CD4-positive, CD25-positive, alpha-beta regulatory T cell (primary cell): ENCODE measurements at regions not wholly inside any gene's neighbourhood (a gene's known extent, or its start where the extent isn't known, plus 50 kb on each side); places are given as distances from the start of the nearest gene placed in this dataset.

Source experiments
- ATAC-seq, 2 donors: fragments of 150-1000 bp; cut with Tn5 transposase; one replicate each; pipeline ENCODE4 v1.10.0; 2021; ENCODE audit warnings: low read depth in 2 of 2, moderate number of reproducible peaks in 2 of 2, moderate library complexity in 1 of 2
- DNase-seq, 3 donors: peaks; one replicate each; pipeline versions ENCODE4 v3.0.0 to v3.0.0-alpha.2; 2012 to 2022; ENCODE audit warnings: mixed read lengths in 1 of 3
- H3K27ac ChIP-seq: one replicate; pipeline ENCODE4 v1.7.0; 2013; ENCODE audit warnings: mild to moderate bottlenecking, low read length; ENCODE audit not compliant: insufficient read depth, poor library complexity, severe bottlenecking
- H3K27me3 ChIP-seq: one replicate; pipeline ENCODE4 v1.7.0; 2013; ENCODE audit warnings: low read length; ENCODE audit not compliant: control insufficient read depth, insufficient read depth
- H3K36me3 ChIP-seq: one replicate; pipeline ENCODE4 v1.7.0; 2013; ENCODE audit warnings: mild to moderate bottlenecking, low read length, moderate library complexity; ENCODE audit not compliant: control insufficient read depth, insufficient read depth
- H3K4me1 ChIP-seq: 2 replicates; pipeline ENCODE4 v1.7.0; 2013; ENCODE audit warnings: mild to moderate bottlenecking, low read length; ENCODE audit not compliant: insufficient read depth, control insufficient read depth, poor library complexity, severe bottlenecking
- H3K4me3 ChIP-seq: one replicate; pipeline ENCODE4 v1.7.0; 2013; ENCODE audit warnings: low read depth, mild to moderate bottlenecking, low read length, moderate library complexity
- H3K9me3 ChIP-seq, 2 experiments: 1 replicate in 1 of 2; 2 replicates in 1 of 2; pipeline ENCODE4 v1.7.0; 2013; ENCODE audit warnings: low read length in 2 of 2, mild to moderate bottlenecking in 1 of 2, moderate library complexity in 1 of 2; ENCODE audit not compliant: control insufficient read depth in 2 of 2
- H3K27ac Mint-ChIP-seq, 3 donors: one replicate each; pipeline ENCODE4 v1.8.0; 2020 to 2022; ENCODE audit warnings: mild to moderate bottlenecking in 3 of 3, mixed read lengths in 3 of 3, moderate library complexity in 2 of 3
- H3K27me3 Mint-ChIP-seq: one replicate; pipeline ENCODE4 v1.8.0; 2022; ENCODE audit warnings: mild to moderate bottlenecking, mixed read lengths
- H3K36me3 Mint-ChIP-seq: one replicate; pipeline ENCODE4 v1.8.0; 2020; ENCODE audit warnings: mixed read lengths
- H3K4me1 Mint-ChIP-seq, 4 donors: one replicate each; pipeline ENCODE4 v1.8.0; 2020 to 2022; ENCODE audit warnings: mixed read lengths in 4 of 4, mild to moderate bottlenecking in 1 of 4
- H3K4me3 Mint-ChIP-seq, 4 donors: one replicate each; pipeline ENCODE4 v1.8.0; 2020 to 2022; ENCODE audit warnings: mild to moderate bottlenecking in 4 of 4, mixed read lengths in 4 of 4, moderate library complexity in 3 of 4
- H3K9me3 Mint-ChIP-seq, 7 donors: one replicate each; pipeline ENCODE4 v1.8.0; 2020 to 2022; ENCODE audit warnings: mixed read lengths in 7 of 7, mild to moderate bottlenecking in 3 of 7, moderate library complexity in 2 of 7

DNA sequence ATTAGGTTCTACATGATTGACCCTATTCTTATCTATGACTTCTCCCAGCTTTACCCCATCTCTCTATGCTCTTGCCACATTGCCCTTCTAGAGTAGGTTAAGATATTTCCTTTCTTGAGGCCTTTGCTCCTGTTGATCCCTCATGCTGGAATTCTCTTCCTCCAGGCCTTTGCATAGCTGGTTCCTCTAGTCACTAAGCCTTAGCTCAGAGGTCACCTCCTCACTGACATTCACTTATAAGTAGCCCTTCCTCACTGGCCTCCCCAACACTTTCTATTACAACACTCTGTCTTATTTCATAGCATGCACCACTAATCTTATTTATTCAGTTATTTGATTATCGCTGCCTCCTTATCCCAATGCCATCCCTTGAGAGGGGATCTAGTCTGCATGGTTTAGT, 228.4 kb upstream of the COL8A1 start:
- no peaks in the 10 kb centered on the region for H3K27me3 ChIP-seq
- H3K27ac Mint-ChIP-seq, result no peak overlapping the region
- no peak overlapping the region for H3K27ac ChIP-seq
- no peaks in the 10 kb centered on the region for H3K9me3 ChIP-seq
- no peaks in the 10 kb centered on the region for H3K36me3 ChIP-seq
- no peak for ATAC-seq
- no peaks in the 10 kb centered on the region for H3K4me1 ChIP-seq
- H3K4me3 ChIP-seq, result no peak overlapping the region
- no peaks in the 10 kb centered on the region for H3K4me1 Mint-ChIP-seq
- peaks cover 0 to 12% (median 3%) of the 10 kb centered on the region in 7 donors for H3K9me3 Mint-ChIP-seq
- peaks cover 4% of the 10 kb centered on the region for H3K36me3 Mint-ChIP-seq
- H3K4me3 Mint-ChIP-seq, result no peak overlapping the region
- no peaks in the 10 kb centered on the region for H3K27me3 Mint-ChIP-seq
- no peak for DNase-seq

DNA sequence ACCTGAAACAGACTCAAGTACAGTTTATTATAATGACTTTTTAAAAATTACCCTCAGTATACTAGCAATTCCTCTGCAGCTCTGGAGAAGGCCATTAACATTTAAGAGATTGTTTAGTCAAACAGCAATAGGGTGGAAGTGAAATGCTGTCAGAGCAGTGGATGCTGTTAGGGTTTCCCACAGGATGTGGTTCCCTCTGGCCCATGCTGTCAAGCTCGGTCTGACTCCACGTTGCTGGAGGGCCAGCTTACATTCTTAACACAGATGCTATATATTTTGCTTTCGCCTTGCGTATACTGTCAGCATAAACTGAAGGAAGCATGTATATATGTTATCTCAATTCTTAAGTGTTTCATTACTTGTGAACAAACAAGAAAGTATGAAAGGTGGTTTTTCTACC, 231.1 kb upstream of the COL8A1 start:
- peaks cover 0 to 12% (median 3%) of the 10 kb centered on the region in 7 donors for H3K9me3 Mint-ChIP-seq
- H3K4me1 Mint-ChIP-seq, result no peaks in the 10 kb centered on the region
- no peaks in the 10 kb centered on the region for H3K27me3 Mint-ChIP-seq
- H3K27ac Mint-ChIP-seq, result no peak overlapping the region
- peaks cover 4% of the 10 kb centered on the region for H3K36me3 Mint-ChIP-seq
- Histone ChIP-seq H3K4me3 (no peak overlapping the region), H3K36me3 (no peaks in the 10 kb centered on the region), H3K27me3 (no peaks in the 10 kb centered on the region), H3K9me3 (no peaks in the 10 kb centered on the region), H3K4me1 (no peaks in the 10 kb centered on the region), H3K27ac (no peak overlapping the region)
- no peak overlapping the region for H3K4me3 Mint-ChIP-seq
- DNase-seq (no peak), ATAC-seq (no peak)

DNA sequence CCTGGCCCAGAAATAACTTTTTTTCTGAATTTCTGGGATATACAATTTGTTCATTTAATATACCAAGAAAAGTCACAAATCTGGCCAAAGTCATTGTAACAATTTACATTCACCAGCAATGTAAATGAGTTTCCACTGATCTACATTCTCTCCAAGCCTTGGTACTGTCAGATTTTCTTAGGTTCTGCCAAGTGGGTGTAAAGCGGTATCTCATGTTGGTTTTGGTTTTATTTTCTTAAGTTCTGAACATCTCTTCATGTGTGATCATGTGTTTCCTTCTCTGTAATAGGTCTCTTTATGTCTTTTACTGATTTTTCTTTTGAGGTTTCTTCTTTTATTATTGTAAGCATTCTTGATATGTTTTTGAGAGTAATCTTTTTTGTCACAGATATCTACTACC, 235.6 kb upstream of the COL8A1 start:
- Histone ChIP-seq H3K9me3 (peaks cover 5% of the 10 kb centered on the region in 2 experiments), H3K27ac (no peak overlapping the region), H3K4me3 (no peak overlapping the region), H3K36me3 (no peaks in the 10 kb centered on the region), H3K4me1 (no peaks in the 10 kb centered on the region), H3K27me3 (no peaks in the 10 kb centered on the region)
- Mint-ChIP-seq H3K4me3 (no peak overlapping the region), H3K27me3 (no peaks in the 10 kb centered on the region), H3K36me3 (peaks cover 4% of the 10 kb centered on the region), H3K9me3 (peaks cover 2 to 21% (median 9%) of the 10 kb centered on the region in 7 donors), H3K27ac (no peak overlapping the region), H3K4me1 (no peaks in the 10 kb centered on the region)
- ATAC-seq (no peak), DNase-seq (no peak)

DNA sequence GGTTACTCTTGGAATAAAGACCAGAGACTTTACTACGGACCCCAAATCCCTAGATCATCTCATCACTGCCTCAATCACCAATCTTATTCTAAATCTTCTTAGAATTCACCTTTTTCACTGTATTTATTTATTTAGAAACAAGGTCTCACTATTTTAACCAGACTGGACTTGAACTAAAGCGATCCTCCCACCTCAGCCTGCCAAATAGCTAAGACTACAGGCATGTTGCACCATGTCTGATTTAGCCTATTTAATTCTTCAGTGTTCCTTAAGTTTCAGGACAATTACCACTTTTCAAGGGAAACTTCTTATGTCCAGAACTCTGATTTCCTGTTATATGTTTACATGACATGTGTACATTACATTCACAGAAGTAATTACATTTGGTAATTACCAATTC, 238.0 kb upstream of the COL8A1 start:
- Mint-ChIP-seq H3K27me3 (no peaks in the 10 kb centered on the region), H3K27ac (no peak overlapping the region), H3K4me1 (no peaks in the 10 kb centered on the region), H3K9me3 (peaks cover 2 to 20% (median 6%) of the 10 kb centered on the region in 7 donors), H3K36me3 (no peaks in the 10 kb centered on the region), H3K4me3 (no peak overlapping the region)
- Histone ChIP-seq H3K36me3 (no peaks in the 10 kb centered on the region), H3K4me3 (no peak overlapping the region), H3K4me1 (no peaks in the 10 kb centered on the region), H3K9me3 (peaks cover 5% of the 10 kb centered on the region in 2 experiments), H3K27me3 (no peaks in the 10 kb centered on the region), H3K27ac (no peak overlapping the region)
- DNase-seq (no peak), ATAC-seq (no peak)

DNA sequence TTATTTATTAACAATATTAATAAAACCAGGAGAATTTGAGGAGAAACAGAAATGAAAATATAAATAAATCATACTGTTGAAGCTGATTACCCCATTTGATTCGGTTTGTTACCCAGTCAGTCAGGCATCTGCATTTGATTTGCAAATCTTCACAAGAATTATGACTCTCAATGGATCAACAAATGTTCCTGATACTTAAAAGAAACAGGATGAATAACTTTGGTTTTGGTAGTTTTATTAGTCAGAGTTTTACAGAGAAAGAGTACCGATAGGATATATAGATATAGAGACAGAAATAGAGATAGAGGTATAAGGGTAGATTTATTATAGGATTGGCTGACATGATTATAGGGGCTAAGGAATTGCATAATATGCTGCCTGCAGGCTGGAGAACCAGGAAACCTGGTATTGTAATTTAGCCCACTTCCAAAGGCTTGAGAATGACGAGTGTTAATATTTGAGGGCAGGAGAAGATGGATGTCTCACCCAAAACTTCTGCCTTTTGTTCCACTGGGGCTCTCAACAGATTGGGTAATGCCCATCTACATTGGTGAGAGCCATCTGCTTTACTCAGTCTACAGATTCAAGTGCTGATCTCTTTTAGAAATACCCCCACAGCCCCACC, 241.6 kb upstream of the COL8A1 start:
- peaks cover 4 to 20% (median 6%) of the 10 kb centered on the region in 7 donors for H3K9me3 Mint-ChIP-seq
- no peak overlapping the region for H3K4me3 ChIP-seq
- H3K27ac ChIP-seq, result no peak overlapping the region
- H3K36me3 ChIP-seq, result no peaks in the 10 kb centered on the region
- H3K27me3 ChIP-seq, result no peaks in the 10 kb centered on the region
- peaks cover 5% of the 10 kb centered on the region in 2 experiments for H3K9me3 ChIP-seq
- H3K4me1 ChIP-seq, result no peaks in the 10 kb centered on the region
- H3K27ac Mint-ChIP-seq, result no peak overlapping the region
- H3K4me1 Mint-ChIP-seq, result no peaks in the 10 kb centered on the region
- no peak overlapping the region for H3K4me3 Mint-ChIP-seq
- no peak for DNase-seq
- H3K27me3 Mint-ChIP-seq, result no peaks in the 10 kb centered on the region
- H3K36me3 Mint-ChIP-seq, result no peaks in the 10 kb centered on the region
- ATAC-seq, result no peak

DNA sequence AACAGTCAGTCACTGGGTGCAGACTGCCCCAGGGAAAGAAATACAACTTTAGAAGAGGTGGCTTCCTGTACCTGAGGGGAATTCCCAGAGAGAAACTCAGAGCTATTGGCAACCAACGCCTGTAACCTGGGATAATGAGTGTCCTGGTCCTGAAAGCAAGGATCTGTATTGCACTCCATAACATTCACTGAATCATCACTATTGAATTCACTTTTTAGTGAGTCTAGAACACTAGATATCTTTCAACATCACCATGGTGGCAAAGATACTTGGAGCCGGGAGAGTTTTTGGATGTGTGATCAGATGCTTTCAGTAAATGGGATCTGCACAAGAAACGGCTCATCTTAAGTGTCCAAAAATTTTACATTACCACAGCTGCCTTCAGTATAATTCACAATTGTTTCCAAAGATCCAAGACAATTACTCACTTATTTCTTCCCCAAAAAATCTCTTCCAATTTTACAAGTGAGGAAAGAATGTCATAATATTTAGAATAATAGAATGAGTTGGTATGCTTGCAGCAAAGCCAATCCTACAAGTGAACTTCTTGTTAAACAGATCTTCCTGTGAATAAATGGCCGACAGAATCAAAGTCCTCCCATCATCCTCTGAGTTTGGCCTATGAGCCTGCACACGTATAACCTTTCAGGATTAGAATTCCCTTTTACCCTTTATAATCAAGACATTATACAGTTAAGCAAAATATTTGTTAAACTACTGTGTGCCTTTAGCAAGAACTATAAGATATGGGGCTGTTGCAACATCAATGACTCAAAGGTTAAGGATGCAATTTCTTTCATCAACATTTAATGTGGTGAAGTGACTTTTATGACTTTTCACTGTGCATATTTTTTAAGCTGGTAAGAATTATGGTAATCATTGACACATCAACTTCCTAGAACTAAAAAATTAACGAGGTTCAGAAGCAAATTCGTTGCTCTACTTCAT, 243.3 kb upstream of the COL8A1 start:
- no peak for DNase-seq
- Mint-ChIP-seq H3K4me3 (no peak overlapping the region), H3K27me3 (no peaks in the 10 kb centered on the region), H3K9me3 (peaks cover 2 to 18% (median 6%) of the 10 kb centered on the region in 7 donors), H3K36me3 (no peaks in the 10 kb centered on the region), H3K4me1 (no peaks in the 10 kb centered on the region), H3K27ac (no peak overlapping the region)
- no peak overlapping the region for H3K4me3 ChIP-seq
- ATAC-seq, result no peak
- no peaks in the 10 kb centered on the region for H3K4me1 ChIP-seq
- no peaks in the 10 kb centered on the region for H3K36me3 ChIP-seq
- H3K27me3 ChIP-seq, result no peaks in the 10 kb centered on the region
- peaks cover 5% of the 10 kb centered on the region in 2 experiments for H3K9me3 ChIP-seq
- no peak overlapping the region for H3K27ac ChIP-seq

DNA sequence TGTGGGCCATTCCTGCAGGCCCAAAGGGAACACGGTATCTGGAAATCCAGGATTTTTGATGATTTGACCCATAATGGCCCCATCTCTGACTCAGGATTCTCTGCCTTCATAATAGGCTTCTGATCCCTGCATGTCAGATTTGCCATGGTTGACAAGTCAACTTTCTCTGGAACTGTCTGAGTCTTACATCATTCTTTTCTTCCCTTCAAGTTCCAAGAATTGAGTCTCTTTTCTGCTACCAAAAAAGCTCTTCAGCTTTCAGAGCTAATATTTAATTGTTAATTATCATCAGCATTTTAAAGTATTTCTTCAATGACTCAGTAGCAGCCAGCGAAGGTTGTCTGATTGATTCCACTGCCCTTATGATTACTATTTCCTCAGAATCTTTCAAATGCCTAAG, 244.4 kb upstream of the COL8A1 start:
- no peak overlapping the region for H3K27ac ChIP-seq
- no peak overlapping the region for H3K4me3 Mint-ChIP-seq
- no peak overlapping the region for H3K4me3 ChIP-seq
- H3K36me3 ChIP-seq, result no peaks in the 10 kb centered on the region
- H3K27me3 ChIP-seq, result no peaks in the 10 kb centered on the region
- no peaks in the 10 kb centered on the region for H3K36me3 Mint-ChIP-seq
- H3K27me3 Mint-ChIP-seq, result no peaks in the 10 kb centered on the region
- no peak for DNase-seq
- ATAC-seq, result no peak
- peaks cover 0 to 11% (median 2%) of the 10 kb centered on the region in 7 donors for H3K9me3 Mint-ChIP-seq
- H3K9me3 ChIP-seq, result peaks cover 5% of the 10 kb centered on the region in 2 experiments
- H3K4me1 ChIP-seq, result no peaks in the 10 kb centered on the region
- H3K27ac Mint-ChIP-seq, result no peak overlapping the region
- H3K4me1 Mint-ChIP-seq, result no peaks in the 10 kb centered on the region
